Large intestine (tissue), 3 donors: ENCODE measurements at regions not wholly inside any gene's neighbourhood (a gene's known extent, or its start where the extent isn't known, plus 50 kb on each side); places are given as distances from the start of the nearest gene placed in this dataset.
"Not testable (repeated sequence)": the region's sequence is repeated elsewhere in the genome, so short reads cannot be mapped to it uniquely, and the experiment has no call there.

Source experiments
- DNase-seq, 2 donors: peaks; one replicate each; pipeline versions ENCODE4 v3.0.0 to v3.0.0-alpha.2; 2013
- H3K27ac ChIP-seq: one replicate; pipeline ENCODE4 v1.5.1; 2013; ENCODE audit warnings: low read length
- H3K27me3 ChIP-seq: 2 replicates; pipeline ENCODE4 v1.6.1; 2013; ENCODE audit warnings: low read length; ENCODE audit not compliant: control insufficient read depth, insufficient read depth
- H3K36me3 ChIP-seq: 2 replicates; pipeline ENCODE4 v1.6.1; 2013; ENCODE audit warnings: low read length; ENCODE audit not compliant: control insufficient read depth, insufficient read depth
- H3K4me1 ChIP-seq: one replicate; pipeline ENCODE4 v1.6.1; 2013; ENCODE audit warnings: low read length; ENCODE audit not compliant: control insufficient read depth, insufficient read depth
- H3K4me3 ChIP-seq: one replicate; pipeline ENCODE4 v1.5.1; 2013; ENCODE audit warnings: low read length
- H3K9me3 ChIP-seq: one replicate; pipeline ENCODE4 v1.6.1; 2013; ENCODE audit warnings: mild to moderate bottlenecking, low read depth, low read length, moderate library complexity; ENCODE audit not compliant: control insufficient read depth
- WGBS: methylation state at CpG from one replicate; pipeline ENCODE4 v1.1.5; 2013; ENCODE audit warnings: low lambda C conversion rate; ENCODE audit not compliant: insufficient coverage; 5-methylcytosine and 5-hydroxymethylcytosine counted together

- not testable (repeated sequence) for H3K4me3 ChIP-seq, DNase-seq, H3K9me3 ChIP-seq, H3K4me1 ChIP-seq, H3K27ac ChIP-seq, H3K27me3 ChIP-seq, H3K36me3 ChIP-seq
- no CpG with 5 or more reads among the region's 22 CpGs for WGBS
Observed at GRCh38 chr4:118633476-118633875, 51.7 kb upstream of the METTL14 start.

DNA sequence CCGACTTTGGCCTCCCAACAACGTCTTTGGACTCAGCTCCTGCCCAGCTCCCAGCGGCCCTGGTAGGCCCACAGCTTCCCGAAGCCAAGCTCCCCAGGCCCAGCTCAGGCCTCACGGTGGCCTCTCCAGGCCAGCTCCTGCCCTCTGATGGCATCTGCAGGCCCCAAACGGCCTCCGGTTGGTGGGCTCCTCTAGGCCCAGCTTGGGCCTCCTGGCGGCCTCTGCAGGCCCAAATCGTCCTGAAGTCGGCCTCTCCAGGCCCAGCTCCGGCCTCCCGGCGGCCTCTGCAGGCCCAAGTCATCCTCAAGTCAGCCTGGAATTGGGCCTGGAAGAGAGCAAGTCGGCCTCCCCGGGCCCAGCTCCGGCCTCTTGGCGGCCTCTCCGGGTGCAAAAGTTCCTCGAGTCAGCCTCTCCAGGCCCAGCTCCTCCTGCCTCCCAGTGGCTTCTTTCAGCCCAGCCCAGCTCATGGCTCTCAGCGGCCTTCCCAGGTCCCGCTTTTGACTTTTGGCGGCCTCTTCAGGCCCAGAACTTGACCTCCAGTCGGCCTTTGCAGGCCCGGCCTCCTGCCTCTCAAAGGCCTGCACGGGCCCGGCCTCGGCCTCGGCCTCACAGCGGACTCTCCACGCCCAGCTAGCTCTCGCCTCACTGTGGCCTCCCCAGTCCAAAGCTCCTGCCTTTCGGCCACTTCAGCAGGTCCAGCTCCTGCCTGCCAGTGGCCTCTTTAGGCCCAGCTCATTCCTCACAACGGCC is 50.9 kb upstream of the METTL14 start:
- H3K27ac ChIP-seq, H3K4me1 ChIP-seq, H3K27me3 ChIP-seq, H3K36me3 ChIP-seq, H3K4me3 ChIP-seq, H3K9me3 ChIP-seq, DNase-seq: not testable (repeated sequence)
- WGBS, result no CpG with 5 or more reads among the region's 33 CpGs
